Gastrocnemius medialis (tissue), 4 donors: ENCODE measurements at regions not wholly inside any gene's neighbourhood (a gene's known extent, or its start where the extent isn't known, plus 50 kb on each side); places are given as distances from the start of the nearest gene placed in this dataset.
"Not testable (repeated sequence)": the region's sequence is repeated elsewhere in the genome, so short reads cannot be mapped to it uniquely, and the experiment has no call there.

Source experiments
- CTCF ChIP-seq, 5 experiments: fragments of 450-650 bp in 3 of 5; fragments of 200-600 bp in 2 of 5; sonication (generic) in 2 of 5; IDR thresholded peaks in 4 of 5; conservative IDR thresholded peaks in 1 of 5; 1 replicate in 4 of 5; 2 replicates in 1 of 5; pipeline ENCODE4 v1.5.1; 2016 to 2019; ENCODE audit warnings: antibody characterized with exemption in 5 of 5, mild to moderate bottlenecking in 3 of 5, moderate library complexity in 3 of 5
- POLR2A ChIP-seq, 2 donors: fragments of 450-650 bp; IDR thresholded peaks; one replicate each; pipeline ENCODE4 v1.6.1; 2017; ENCODE audit warnings: antibody characterized with exemption in 2 of 2, mild to moderate bottlenecking in 2 of 2, moderate library complexity in 2 of 2

- not testable (repeated sequence) for TF ChIP-seq POLR2A (IDR thresholded peaks at IDR 0.05); CTCF (IDR thresholded peaks at IDR 0.05 in 4 of 5, conservative IDR thresholded peaks at IDR 0.05 in 1 of 5)
These were observed 66.0 kb upstream of the SPN start for GRCh38 chr16:29597030-29597429.
